LNCAP (cell line): ENCODE measurements at regions not wholly inside any gene's neighbourhood (a gene's known extent, or its start where the extent isn't known, plus 50 kb on each side); places are given as distances from the start of the nearest gene placed in this dataset.
A peak's percentile ranks its signal among the peaks of the same experiment; 100 is the strongest.

Experiments
- TF ChIP-seq, protein P1 (sequence below): fragments of 450-650 bp; IDR thresholded peaks from 2 replicates; pipeline ENCODE4 v1.5.1; 2017; ENCODE audit warnings: mild to moderate bottlenecking

DNA sequence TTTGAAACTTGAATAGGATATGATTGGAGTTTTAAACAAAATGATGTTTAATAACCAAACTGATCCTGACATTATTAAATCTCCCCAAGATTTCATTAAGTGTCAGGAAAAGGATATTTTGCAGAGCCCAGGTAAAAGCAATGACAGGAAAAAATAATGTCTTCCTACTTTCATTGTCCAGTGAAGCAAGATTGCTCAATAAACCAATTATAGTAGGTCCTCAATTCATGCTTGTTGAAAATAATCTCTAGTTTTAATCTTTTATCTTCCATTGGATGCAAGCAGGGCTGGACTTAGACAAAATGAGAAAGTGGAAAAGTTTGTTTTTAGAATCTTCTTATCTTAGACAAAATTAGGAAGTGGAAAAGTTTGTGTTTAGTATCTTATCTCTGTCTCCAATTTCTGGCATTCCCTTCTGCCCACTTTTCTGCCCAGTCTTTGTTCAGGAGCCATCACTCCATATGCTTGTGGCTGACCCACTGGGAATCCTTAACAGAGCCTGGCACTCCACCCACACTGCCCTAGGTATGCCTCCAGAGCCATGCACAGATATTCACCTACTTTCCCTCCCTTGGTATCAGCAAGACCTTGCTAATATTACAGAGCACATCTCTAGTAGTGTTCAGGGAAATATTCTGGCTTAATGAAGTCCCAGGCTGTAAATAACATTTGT, 57.0 kb upstream of the CARMIL1 start:
- TF ChIP-seq, protein P1, sequence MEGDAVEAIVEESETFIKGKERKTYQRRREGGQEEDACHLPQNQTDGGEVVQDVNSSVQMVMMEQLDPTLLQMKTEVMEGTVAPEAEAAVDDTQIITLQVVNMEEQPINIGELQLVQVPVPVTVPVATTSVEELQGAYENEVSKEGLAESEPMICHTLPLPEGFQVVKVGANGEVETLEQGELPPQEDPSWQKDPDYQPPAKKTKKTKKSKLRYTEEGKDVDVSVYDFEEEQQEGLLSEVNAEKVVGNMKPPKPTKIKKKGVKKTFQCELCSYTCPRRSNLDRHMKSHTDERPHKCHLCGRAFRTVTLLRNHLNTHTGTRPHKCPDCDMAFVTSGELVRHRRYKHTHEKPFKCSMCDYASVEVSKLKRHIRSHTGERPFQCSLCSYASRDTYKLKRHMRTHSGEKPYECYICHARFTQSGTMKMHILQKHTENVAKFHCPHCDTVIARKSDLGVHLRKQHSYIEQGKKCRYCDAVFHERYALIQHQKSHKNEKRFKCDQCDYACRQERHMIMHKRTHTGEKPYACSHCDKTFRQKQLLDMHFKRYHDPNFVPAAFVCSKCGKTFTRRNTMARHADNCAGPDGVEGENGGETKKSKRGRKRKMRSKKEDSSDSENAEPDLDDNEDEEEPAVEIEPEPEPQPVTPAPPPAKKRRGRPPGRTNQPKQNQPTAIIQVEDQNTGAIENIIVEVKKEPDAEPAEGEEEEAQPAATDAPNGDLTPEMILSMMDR, result no peak

DNA sequence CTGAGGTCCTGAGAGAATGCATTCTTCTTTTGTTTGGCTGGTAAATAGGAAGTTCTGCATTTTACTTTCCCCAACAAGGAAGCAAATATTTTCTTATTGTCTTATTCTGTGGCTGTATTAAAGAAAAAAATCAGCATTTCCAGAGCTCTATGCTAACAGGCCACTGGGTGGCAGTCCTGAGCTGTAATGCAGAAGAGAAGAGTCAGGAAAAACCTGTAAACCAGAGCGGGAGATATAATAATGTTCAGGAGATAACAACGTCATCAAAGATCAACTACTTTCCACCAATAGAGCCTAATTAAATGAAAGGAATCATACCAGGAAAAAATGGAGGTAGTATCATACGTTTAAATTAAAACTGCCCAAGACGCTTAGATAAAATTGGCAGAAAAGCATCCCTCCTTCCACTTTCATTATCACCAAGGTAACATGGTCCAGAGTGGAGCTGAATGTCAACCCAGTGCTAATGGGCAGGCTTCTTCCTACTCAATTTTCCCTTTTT, 55.6 kb upstream of the CARMIL1 start:
- TF ChIP-seq, protein P1, result peak; percentile 86

DNA sequence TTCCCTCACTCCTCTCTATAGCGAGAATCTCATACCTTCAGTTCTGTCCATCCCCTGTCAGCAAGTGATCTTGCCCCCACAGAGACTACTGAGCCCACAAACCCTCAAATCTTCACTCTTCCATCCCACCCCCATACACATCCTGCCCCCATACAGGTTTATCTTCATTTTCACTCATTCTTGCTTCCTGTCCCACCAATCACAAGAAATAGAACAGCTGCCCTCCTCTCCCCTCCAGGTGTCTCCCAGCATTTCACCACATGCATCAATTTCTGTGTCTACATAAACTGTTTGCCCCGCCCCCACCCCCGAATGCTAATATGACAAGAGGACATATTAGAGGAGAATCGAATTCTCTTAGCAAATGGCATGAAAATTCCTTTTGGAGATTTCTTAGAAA, 54.9 kb upstream of the CARMIL1 start:
- TF ChIP-seq, protein P1, result no peak

DNA sequence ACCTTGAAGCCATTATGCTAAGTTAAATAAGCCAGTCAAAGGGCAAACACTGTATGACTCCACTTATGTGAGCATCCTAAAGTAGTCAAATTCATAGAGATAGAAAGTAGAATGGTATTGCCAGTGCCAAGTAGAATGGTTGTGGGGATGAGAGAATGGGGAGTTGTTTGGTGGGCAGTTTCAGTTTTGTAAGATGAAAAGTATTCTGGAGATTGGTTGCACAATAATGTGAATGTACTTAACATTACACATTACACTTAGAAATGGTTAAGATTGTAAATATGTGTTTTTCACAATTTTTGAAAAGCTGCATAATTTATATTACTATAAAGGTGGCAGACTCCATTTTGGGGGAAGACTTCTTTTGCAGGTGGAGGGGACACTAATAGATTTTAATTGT, 51.3 kb upstream of the CARMIL1 start:
- TF ChIP-seq, protein P1, result no peak
